Activated naive CD4-positive, alpha-beta T cell treated with anti-CD3 and anti-CD28 coated beads, Interleukin-2, amount 50 U/mL, for 72 hours (primary cell): ENCODE measurements at regions not wholly inside any gene's neighbourhood (a gene's known extent, or its start where the extent isn't known, plus 50 kb on each side); places are given as distances from the start of the nearest gene placed in this dataset.
"Not testable (repeated sequence)": the region's sequence is repeated elsewhere in the genome, so short reads cannot be mapped to it uniquely, and the experiment has no call there.

ENCODE experiments used
- ATAC-seq, 2 donors: fragments of 150-1000 bp; cut with Tn5 transposase; 2 replicates each; pipeline ENCODE4 v1.10.0; 2021; ENCODE audit warnings: mild to moderate bottlenecking in 2 of 2, moderate library complexity in 2 of 2
- DNase-seq, 2 donors: peaks; one replicate each; pipeline ENCODE4 v3.0.0; 2021 to 2022; ENCODE audit warnings: low spot score in 2 of 2
- H3K27ac Mint-ChIP-seq, 2 donors: one replicate each; pipeline ENCODE4 v1.8.0; 2022; ENCODE audit warnings: mild to moderate bottlenecking in 2 of 2, mixed read lengths in 2 of 2
- H3K36me3 Mint-ChIP-seq, 2 donors: one replicate each; pipeline ENCODE4 v1.8.0; 2022; ENCODE audit warnings: mixed read lengths in 2 of 2
- H3K9me3 Mint-ChIP-seq, 2 donors: one replicate each; pipeline ENCODE4 v1.8.0; 2022; ENCODE audit warnings: mixed read lengths in 2 of 2

DNA sequence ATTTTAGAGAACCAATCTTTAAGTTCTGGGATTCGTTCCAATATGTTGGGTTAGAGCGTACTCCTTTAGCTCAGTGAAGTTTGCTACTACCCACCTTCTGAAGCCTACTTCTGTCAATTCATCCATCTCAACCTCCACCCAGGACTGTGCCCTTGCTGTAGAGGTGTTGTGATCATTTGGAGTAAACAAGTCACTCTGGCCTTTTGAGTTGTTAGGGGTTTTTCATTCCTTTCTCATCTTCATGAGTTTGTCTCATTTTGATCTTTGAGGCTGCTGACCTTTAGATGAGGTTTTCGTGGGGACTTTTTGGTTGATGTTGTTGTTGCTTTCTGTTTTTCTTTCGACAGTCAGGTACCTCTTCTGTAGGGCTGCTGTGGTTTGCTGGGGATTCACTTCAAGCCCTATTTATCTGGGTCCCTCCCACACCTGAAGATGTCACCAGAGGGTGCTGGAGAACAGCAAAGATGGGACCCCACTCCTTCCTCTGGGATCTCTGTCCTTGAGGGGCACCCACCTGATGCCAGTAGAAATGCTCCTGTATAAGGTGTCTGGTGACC lies 158.4 kb downstream of the ANKRD36B start:
- not testable (repeated sequence) for H3K27ac Mint-ChIP-seq

DNA sequence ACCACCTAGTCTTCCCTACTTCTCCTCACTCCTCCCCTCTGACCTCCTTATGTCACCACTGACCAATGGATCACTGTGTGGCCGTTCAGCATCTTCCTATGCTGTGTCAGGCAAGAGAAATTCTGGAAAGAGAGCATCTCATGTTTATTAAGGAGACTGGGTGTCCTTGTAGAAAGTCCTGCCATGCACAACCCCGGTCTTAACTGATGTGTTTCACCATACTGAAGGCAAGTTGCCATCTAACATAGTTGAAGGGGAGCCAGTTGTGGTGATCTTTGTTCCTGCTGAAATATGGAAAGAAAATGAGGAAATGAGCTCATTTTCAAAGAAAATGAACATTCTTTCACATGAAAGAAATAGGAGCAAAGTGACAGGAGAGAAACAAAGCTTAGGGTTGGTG lies 167.3 kb downstream of the ANKRD36B start:
- not testable (repeated sequence) for H3K27ac Mint-ChIP-seq, ATAC-seq, H3K9me3 Mint-ChIP-seq, H3K36me3 Mint-ChIP-seq, DNase-seq

More for the DNA sequence above, 158.4 kb downstream of the ANKRD36B start:
- DNase-seq, H3K9me3 Mint-ChIP-seq, H3K36me3 Mint-ChIP-seq: not testable (repeated sequence)
- peak in 1 of 2 donors; percentile 25 for ATAC-seq

GRCh38 chr2:97406340-97406739 lies 183.3 kb downstream of the ANKRD36B start:
- H3K36me3 Mint-ChIP-seq, H3K27ac Mint-ChIP-seq, ATAC-seq, H3K9me3 Mint-ChIP-seq, DNase-seq: not testable (repeated sequence)

DNA sequence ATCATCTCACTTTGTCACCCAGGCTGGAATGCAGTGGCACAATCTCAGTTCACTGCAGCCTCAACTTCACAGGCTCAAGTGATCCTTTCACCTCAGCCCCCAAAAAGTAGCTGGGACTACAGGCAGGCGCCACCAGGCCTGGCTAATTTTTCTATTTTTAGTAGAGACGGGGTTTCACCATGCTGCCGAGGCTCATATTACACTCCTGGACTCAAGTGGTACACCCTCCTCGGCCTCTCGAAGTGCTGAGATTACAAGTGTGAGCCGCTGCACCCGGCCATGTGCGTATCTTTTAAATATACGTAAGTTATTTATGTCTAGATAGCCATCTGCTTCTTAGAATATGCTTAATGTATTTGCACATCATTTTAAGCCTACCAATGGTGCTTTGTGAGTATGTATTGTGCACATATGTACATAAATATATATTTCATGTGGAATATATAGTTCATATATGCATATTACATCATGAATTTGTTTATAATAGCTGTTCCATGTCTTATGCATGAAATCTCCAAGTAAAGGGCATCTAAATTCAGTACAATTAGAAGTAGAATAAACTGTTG lies 184.4 kb downstream of the ANKRD36B start:
- ATAC-seq, H3K36me3 Mint-ChIP-seq, DNase-seq, H3K9me3 Mint-ChIP-seq, H3K27ac Mint-ChIP-seq: not testable (repeated sequence)

GRCh38 chr2:97402678-97403077 lies 187.0 kb downstream of the ANKRD36B start:
- H3K9me3 Mint-ChIP-seq, H3K36me3 Mint-ChIP-seq, H3K27ac Mint-ChIP-seq, ATAC-seq, DNase-seq: not testable (repeated sequence)

DNA sequence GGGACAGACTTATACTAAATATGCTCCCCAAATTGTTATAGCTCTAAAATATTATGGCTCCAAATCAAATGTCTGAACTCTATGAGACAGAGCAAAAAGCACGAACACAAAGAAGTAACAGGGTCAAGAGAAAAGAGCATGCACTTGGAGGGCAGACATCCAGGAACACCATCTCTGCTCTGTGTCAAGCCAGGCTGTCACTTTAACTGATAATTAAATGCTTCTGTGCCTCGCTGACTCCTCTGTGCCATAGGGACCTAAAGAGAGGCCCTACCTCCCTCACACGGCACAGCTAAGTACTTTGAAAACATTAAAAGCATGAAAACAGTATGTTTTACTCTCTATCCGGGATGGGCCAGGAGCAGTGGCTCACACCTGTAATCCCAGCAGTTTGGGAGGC lies 194.0 kb downstream of the ANKRD36B start:
- ATAC-seq = not testable (repeated sequence)

GRCh38 chr2:97385803-97386202 lies 203.9 kb downstream of the ANKRD36B start:
- not testable (repeated sequence) for H3K36me3 Mint-ChIP-seq, H3K27ac Mint-ChIP-seq, DNase-seq, ATAC-seq, H3K9me3 Mint-ChIP-seq

More for the DNA sequence above, 194.0 kb downstream of the ANKRD36B start:
- DNase-seq, H3K36me3 Mint-ChIP-seq, H3K9me3 Mint-ChIP-seq, H3K27ac Mint-ChIP-seq: not testable (repeated sequence)

DNA sequence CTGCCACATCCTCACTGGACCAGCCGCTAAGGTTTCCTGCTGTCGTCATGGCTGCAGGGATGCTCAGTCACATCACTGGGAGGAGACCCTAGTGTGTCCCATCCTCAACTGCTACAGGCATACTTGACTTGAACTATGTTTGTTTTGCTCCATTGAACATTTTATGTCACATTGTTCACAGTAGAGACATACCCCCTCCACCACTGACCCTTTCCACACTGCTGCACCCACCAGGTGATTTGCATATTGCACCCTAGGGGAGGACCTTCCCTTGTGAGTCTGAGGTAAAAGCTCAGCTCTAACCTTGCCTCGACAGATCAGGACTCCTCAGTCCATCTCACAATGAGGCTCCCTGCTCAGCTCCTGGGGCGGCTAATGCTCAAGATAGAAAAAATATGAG lies 213.8 kb downstream of the ANKRD36B start:
- not testable (repeated sequence) for DNase-seq, H3K9me3 Mint-ChIP-seq, H3K36me3 Mint-ChIP-seq, ATAC-seq, H3K27ac Mint-ChIP-seq

DNA sequence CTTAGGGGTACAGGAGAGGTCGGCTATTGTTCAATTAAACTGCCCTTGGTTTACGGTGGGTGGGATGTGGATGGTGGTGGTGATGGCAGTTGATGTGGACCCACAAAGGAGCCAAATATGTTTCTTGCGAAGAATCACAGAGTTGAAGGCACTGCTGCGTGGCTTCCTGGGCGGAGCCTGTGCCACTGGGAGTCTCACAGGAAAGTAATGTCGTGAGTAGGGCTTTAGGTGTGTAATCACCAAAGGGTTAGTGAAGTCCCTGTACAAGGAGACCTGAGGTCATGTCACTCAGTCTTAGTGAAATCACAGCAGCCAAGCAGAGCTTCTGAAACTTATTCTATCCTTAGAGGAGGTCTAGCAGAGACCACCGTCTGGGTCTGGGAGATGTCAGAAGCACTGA lies 215.3 kb downstream of the ANKRD36B start:
- DNase-seq, ATAC-seq, H3K36me3 Mint-ChIP-seq, H3K9me3 Mint-ChIP-seq, H3K27ac Mint-ChIP-seq: not testable (repeated sequence)

DNA sequence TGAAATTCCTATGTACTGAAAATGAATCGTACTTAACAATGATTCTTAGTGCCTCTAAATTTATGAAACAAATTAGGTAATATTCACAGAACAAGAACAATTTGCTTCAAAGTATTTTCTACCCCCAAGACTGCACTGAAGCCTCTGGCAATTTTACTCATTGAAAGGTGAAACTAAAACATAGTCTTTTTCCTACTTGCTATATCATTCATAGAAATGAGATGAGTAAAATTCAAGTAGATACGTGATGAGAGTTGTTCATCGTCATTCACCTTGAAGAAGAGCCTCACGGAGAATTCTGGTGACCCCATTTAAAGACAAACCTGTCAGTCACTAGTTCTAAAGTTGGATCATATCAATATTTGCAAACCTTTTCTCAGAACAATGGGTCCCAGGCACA lies 226.5 kb downstream of the ANKRD36B start:
- not testable (repeated sequence) for DNase-seq, H3K36me3 Mint-ChIP-seq, H3K27ac Mint-ChIP-seq, H3K9me3 Mint-ChIP-seq
- peak in 1 of 2 donors; percentile 46 for ATAC-seq

GRCh38 chr2:97359861-97360584 lies 229.7 kb downstream of the ANKRD36B start:
- H3K9me3 Mint-ChIP-seq = no peaks in the 10 kb centered on the region
- H3K27ac Mint-ChIP-seq = no peak overlapping the region
- H3K36me3 Mint-ChIP-seq = no peaks in the 10 kb centered on the region
- ATAC-seq = no peak
- DNase-seq = no peak

DNA sequence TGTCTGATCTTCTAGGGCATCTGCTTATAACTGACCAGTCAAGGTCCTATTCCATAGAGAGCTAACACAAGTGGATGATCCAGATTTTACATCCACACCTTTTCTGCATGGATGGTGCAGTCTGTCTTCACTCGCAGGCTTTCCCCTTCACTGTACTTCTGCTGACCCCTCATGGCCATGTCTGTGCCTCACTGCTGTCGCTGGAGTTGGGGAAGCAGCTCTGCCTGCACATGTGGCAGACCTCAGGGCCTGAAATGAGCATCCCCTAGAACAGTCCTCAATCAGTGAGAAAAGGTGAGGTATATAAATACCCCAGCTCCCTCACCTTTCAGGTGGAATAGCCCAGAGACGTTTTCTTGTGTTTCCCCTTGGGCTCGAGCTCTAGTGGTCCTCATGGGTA lies 233.8 kb downstream of the ANKRD36B start:
- DNase-seq = peak in 1 of 2 donors; percentile 41
- ATAC-seq = no peak
- no peak overlapping the region for H3K27ac Mint-ChIP-seq
- no peaks in the 10 kb centered on the region for H3K9me3 Mint-ChIP-seq
- no peaks in the 10 kb centered on the region for H3K36me3 Mint-ChIP-seq

GRCh38 chr2:97355176-97355575 lies 234.5 kb downstream of the ANKRD36B start:
- no peaks in the 10 kb centered on the region for H3K9me3 Mint-ChIP-seq
- DNase-seq (no peak), ATAC-seq (no peak)
- H3K27ac Mint-ChIP-seq = no peak overlapping the region
- H3K36me3 Mint-ChIP-seq = no peaks in the 10 kb centered on the region

DNA sequence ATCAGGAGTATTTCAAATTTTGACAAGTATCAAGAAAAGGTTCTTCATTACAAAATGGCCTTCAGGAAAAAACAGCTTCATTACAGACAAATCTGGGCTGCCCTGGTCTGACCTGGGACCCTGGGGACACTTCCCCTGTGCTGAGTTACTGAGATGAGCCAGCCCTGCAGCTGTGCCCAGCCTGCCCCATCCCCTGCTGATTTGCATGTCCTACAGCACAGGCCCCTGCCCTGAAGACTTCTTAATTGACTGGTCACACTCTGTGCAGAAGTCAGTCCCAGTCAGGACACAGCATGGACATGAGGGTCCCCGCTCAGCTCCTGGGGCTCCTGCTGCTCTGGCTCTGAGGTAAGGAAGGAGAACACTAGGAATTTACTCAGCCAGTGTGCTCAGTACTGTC lies 235.1 kb downstream of the ANKRD36B start:
- no peaks in the 10 kb centered on the region for H3K9me3 Mint-ChIP-seq
- H3K36me3 Mint-ChIP-seq = no peaks in the 10 kb centered on the region
- DNase-seq (no peak), ATAC-seq (no peak)
- H3K27ac Mint-ChIP-seq = no peak overlapping the region

- DNase-seq = no peak
- no peaks in the 10 kb centered on the region for H3K36me3 Mint-ChIP-seq
- no peak overlapping the region for H3K27ac Mint-ChIP-seq
- H3K9me3 Mint-ChIP-seq = no peaks in the 10 kb centered on the region
- no peak for ATAC-seq
Observed at GRCh38 chr2:97348841-97349240, 235.9 kb downstream of the ANKRD36 start.

GRCh38 chr2:97348265-97348664 lies 235.3 kb downstream of the ANKRD36 start:
- ATAC-seq = no peak
- Mint-ChIP-seq H3K9me3 (no peaks in the 10 kb centered on the region), H3K27ac (no peak overlapping the region), H3K36me3 (no peaks in the 10 kb centered on the region)
- no peak for DNase-seq

- H3K9me3 Mint-ChIP-seq, DNase-seq, H3K27ac Mint-ChIP-seq, H3K36me3 Mint-ChIP-seq: not testable (repeated sequence)
- ATAC-seq = peak in 1 of 2 donors; percentile 44
Observed at GRCh38 chr2:97344937-97345336, 232.0 kb downstream of the ANKRD36 start.

GRCh38 chr2:97333674-97334073 lies 220.7 kb downstream of the ANKRD36 start:
- not testable (repeated sequence) for DNase-seq, H3K27ac Mint-ChIP-seq, H3K36me3 Mint-ChIP-seq, ATAC-seq, H3K9me3 Mint-ChIP-seq
